NCI-H128 (cell line): ENCODE measurements at regions not wholly inside any gene's neighbourhood (a gene's known extent, or its start where the extent isn't known, plus 50 kb on each side); places are given as distances from the start of the nearest gene placed in this dataset.
"Not testable (repeated sequence)": the region's sequence is repeated elsewhere in the genome, so short reads cannot be mapped to it uniquely, and the experiment has no call there.

ENCODE experiments used
- DNase-seq: peaks from one replicate; lab custom pipeline; 2025; ENCODE audit not compliant: unreplicated experiment; lab: John Stamatoyannopoulos, UW

DNA sequence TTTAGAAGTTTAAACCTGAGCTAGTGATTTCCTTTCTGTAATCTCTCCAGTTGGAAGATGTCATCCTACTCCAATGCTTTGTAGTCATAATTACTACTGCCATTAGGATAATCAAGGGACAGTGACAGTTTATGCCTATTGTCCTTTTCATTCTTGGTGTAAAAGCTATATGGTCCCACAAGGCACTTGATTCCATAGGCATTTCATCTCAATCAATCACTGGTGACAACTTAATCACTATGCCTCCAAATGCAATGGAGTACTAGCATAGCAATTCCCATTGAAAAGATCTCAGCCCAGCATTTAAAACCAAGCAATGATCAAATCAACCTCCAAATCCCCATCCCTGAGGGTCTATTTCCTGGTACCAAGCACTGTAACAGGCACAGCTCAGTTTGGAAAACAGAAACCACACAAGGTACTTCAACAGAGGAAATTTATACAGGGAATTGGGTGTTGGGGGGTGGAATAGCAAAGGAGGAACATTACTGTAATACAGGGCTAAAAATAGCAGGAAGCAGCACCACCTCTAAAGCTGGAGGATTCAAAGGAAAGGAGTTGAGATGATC, 51.0 kb downstream of the FHIP2A start:
- no peak for DNase-seq

- DNase-seq = no peak
These were observed 53.3 kb downstream of the FHIP2A start for GRCh38 chr10:114874827-114875411.

GRCh38 chr10:114875590-114876081, 54.1 kb downstream of the FHIP2A start:
- not testable (repeated sequence) for DNase-seq

DNA sequence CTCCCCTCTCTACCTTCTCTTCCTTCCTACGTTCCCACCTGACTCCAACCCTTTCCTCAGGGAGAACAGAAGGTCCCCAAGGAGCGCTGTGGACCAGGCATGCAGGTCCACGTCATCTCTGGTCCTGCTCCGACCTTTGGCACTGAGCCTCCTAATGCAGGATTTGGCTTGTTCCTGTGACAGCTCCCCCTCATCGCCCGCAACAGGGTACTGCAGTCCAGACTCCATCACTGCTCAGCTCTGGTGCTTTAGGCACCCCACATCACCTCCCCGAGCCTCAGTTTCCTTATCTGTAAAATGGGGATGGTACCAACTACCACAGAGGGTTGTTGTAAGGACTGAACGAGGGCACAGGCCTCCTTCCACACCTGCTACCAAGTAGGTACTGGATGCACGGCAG, 54.6 kb downstream of the FHIP2A start:
- DNase-seq = no peak

DNA sequence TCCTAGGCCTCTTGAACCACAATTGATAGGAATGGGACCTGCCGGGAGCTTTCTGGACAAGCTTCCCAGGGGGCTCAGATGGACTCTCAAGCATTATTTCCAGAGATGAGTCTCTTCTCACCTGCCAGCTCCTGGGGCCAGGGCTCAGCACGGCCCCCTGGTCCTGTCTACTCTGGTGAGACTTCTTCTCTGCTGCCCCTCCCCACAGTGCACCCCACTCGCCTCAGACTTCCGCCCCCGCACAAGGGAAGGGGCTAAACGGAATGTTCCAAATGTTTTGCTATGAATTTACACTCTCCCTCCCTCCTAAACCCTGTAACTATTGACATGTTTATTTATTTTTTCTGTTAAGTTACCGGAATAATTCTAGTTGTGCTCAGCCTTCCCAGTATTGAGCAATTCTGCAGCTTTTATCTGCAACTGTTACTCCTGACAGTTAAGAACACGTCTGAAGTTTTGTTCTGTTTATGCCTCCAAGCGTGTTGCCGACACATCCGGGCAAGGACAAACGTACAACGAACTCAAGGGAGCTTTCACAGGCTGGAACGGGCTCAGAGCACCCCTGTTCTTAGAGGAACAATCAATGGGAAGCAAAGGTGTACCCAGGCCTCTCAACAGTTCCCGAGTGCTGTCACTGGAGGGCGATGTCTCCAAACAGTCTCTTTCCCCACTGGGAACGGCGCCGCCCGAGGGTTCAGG, 55.2 kb downstream of the FHIP2A start:
- DNase-seq = peak; percentile 25

- no peak for DNase-seq
These were observed 55.7 kb downstream of the FHIP2A start for GRCh38 chr10:114877301-114877644.

GRCh38 chr10:114879093-114879492, 57.5 kb downstream of the FHIP2A start:
- no peak for DNase-seq

DNA sequence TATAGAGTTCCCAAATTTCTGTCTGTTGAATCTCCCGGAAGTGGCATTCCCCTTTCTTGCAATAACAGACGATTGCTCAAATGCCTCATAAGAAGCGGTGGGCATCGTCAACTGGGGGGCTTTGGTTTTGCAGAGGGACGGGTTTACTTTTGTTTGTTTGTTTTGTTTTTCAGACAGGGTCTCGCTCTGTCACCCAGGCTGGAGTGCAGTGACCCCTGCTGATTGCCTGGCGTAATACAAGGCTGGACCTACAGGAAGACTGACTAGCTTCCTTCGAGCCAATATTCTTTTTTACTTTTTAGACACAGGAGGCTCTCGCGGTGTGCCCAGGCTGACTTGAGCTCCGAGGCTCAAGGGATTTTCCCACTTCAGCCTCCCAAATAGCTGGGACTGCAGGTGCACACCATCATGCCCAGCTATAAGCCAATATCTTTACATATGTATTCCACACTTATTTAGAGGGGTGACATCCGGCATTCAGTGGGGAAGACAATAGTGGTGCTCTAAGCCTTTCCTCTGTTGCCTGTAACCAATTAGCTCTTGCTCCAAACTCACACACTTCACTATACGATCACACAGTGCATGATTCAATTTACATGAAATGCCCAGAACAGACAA, 58.1 kb downstream of the FHIP2A start:
- DNase-seq = no peak

GRCh38 chr10:114881417-114881816, 56.6 kb upstream of the TRUB1 start:
- DNase-seq = no peak

DNA sequence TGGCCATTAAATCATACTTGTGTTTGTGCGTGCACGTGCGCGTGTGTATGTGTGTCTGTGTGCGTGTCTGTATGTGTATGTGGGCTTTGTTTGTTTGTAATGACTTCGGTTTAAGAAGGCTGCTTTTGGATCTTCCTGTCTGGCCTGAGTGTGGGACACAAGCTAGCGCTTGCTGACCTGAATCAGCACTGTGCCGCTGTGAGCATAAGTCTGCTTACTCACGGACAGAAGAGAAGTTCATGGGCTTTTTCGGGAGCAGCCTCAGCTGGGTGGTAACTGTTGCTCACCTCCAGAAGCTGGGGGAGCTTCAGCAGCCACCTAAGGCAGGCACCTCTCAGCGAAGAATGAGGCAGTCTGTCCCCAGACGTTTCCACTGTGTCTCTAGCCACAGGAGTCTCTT, 56.1 kb upstream of the TRUB1 start:
- DNase-seq = no peak

- no peak for DNase-seq
These were observed 52.6 kb upstream of the TRUB1 start for GRCh38 chr10:114885443-114885842.
